ENCODE measurements at regions not wholly inside any gene's neighbourhood (a gene's known extent, or its start where the extent isn't known, plus 50 kb on each side); places are given as distances from the start of the nearest gene placed in this dataset.

GRCh38 chr3:198096015-198096414, 136.0 kb downstream of the LMLN start:
- TF ChIP-seq ZKSCAN8 (CRISPR knock-in tag; IDR thresholded peaks at IDR 0.05) (no peak), ZNF263 (CRISPR knock-in tag; IDR thresholded peaks at IDR 0.05; ENCODE audit: borderline replicate concordance) (no peak), RAD21 (CRISPR knock-in tag; conservative IDR thresholded peaks at IDR 0.05 in 1 of 2, IDR thresholded peaks at IDR 0.05 in 1 of 2) (no peak), ZNF253 (CRISPR knock-in tag; conservative IDR thresholded peaks at IDR 0.05) (no peak), TFAM (CRISPR knock-in tag; conservative IDR thresholded peaks at IDR 0.05) (no peak), KDM5B (IDR thresholded peaks at IDR 0.05; ENCODE audit: insufficient replicate concordance, low read depth, low read length) (no peak), HDAC6 (IDR thresholded peaks at IDR 0.05; ENCODE audit: low read depth, low read length) (no peak), ZBTB8A (IDR thresholded peaks at IDR 0.05; ENCODE audit: partially characterized antibody) (no peak), REST (IDR thresholded peaks at IDR 0.05; ENCODE audit: borderline replicate concordance) (no peak), REST (CRISPR knock-in tag; IDR thresholded peaks at IDR 0.05; ENCODE audit: low read depth) (no peak), STAT5B (CRISPR knock-in tag; IDR thresholded peaks at IDR 0.05) (no peak)

Measured in K562 (cell line).